ENCODE measurements at regions not wholly inside any gene's neighbourhood (a gene's known extent, or its start where the extent isn't known, plus 50 kb on each side); places are given as distances from the start of the nearest gene placed in this dataset.
"Not testable (repeated sequence)": the region's sequence is repeated elsewhere in the genome, so short reads cannot be mapped to it uniquely, and the experiment has no call there.

DNA sequence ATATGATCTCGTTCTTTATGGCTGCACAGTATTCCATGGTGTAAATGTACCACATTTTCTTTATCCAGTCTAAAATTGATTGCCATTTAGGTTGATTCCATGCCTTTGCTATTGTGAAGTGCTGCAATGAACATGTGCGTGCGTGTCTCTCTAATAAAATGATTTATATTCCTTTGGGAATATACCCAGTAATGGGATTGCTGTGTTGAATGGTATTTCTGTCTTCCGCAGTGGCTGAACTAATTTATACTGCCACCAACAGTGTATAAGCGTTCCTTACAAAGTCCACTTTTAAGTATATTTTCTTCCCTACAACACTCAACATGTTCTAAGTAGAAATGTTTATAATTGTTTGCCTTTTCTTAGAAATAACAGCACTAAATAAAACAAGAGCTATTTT, 521.9 kb downstream of the DTWD2 start:
- DNase-seq = no peak

DNA sequence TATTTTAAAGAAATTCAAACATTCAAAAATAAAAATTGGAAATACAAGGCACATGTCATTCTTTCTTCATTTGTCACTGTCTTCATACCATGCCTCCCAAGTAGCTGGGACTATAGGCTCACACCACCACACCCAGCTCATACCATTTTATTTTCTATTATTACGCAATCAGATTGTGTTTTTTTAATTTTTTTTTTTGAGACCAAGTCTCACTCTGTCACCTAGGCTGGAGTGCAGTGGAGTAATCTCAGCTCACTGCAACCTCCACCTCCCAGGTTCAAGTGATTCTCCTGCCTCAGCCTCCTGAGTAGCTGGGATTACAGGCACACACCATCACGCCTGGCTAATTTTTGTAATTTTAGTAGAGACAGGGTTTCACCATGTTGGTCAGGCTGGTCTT, 526.1 kb downstream of the DTWD2 start:
- not testable (repeated sequence) for DNase-seq

DNA sequence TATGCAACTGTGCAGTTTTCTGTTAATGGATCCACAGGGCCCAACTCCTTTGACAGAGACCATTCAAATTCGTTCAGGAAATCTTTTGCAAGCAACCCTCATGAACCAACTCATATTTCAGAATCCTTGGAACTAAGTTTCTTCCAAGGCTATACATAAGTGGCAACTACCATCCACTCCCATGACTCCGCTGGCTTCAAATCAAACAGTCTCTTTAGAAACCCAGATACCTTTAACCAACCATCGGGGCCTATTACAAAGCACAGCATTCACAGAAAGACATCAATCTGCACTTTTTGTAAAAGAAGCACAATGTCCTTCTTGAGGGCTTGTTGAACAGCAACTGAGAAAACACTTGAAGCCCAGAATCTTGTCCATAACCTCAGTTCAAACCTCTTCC, 526.9 kb downstream of the DTWD2 start:
- DNase-seq = no peak

DNA sequence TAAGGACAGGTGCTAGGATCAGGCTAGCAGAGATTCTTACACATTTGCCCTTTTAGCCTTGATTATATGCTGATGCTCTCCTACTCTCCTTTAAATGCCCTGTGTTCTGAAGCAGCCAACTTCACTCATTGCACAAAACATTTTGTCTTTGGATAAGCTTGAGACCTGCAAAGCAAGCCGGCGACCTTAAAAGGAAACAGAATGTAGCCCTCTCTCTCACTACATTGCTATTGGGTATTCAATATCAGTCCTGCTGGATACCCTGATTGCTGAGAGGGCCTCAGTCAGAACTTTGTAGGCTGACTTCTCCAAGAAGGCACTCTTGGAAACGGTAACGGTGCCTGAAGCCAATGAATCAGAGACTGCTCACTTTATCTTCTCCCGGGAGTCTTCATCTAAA, 528.9 kb downstream of the DTWD2 start:
- DNase-seq = no peak

DNA sequence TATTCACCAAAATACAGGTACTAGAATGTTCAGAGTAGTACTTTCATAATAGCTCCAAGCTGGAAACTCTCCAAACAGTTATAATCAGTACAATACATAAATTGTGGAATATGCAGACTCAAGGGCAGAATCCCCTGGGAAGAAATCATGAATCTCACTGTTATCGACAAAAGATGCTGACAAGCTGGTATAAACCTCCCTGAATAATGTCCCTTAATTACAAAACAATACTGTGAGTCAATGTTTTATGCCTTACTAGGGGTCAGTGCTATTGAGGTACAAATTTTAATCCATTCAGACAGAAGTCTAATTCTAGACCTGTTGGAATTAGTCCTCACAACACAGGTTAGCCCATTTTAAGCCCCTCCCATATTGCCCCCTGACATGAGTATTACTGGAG, 532.3 kb downstream of the DTWD2 start:
- no peak for DNase-seq

DNA sequence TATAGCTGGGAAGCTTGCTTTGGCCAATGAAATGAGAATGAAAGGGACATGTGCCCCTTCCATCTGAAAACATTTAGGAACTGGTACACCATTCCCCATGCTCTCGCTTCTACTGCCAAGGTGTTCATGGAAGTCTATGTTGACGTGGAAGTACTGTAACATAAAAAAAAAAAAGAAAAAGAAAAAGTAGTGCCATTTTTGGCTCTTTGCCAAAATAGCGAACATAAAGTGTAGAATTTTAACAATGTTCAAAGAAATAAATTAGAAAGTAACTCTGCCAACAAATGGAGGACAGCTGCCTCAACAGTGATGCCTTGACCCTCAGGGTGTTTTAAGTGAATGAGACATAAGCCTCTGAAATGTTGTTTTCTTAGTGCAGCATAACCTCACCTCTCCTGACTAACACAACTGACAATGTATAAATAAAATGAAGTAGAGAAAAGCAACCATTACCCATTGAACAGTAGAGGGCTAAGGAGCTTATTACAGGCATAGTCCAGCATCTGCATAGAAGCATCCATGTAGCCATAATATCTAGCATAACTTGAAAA, 536.6 kb downstream of the DTWD2 start:
- no peak for DNase-seq

DNA sequence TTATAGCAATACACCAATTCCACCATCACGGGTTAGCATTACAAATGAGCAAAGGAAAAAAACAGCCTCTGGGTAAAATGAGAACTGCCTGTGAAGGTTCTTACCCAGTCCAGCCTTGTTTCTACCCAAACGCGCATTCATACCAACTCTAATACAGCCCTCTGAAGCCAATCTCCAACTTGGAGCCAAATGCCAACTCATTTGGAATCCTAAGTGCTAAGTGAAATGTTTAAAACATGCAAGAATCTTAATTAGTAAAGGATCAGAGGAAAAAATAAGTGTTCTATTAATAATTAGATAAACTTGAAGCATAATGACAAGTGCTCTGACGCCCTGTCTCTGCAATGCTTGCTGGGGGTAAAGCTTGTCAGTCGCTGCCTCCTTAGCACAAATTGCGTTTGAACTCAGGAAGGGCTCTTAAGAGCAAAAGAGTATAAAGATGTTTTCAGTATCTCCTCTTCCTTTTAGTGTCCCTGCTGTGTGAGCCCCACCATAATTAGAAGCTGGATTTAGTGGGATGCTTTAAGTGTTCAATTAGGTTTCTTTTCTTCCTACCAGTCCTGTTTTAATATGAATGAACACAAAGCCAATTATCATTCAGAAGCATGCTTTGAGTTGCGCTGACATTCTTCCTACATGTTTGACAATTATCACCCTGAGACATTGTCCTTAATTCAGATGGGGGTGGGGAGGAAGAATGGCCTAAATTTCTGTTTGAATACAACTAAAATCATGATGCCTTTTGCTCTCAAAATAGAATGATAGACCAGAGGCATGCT, 537.6 kb downstream of the DTWD2 start:
- DNase-seq = no peak

DNA sequence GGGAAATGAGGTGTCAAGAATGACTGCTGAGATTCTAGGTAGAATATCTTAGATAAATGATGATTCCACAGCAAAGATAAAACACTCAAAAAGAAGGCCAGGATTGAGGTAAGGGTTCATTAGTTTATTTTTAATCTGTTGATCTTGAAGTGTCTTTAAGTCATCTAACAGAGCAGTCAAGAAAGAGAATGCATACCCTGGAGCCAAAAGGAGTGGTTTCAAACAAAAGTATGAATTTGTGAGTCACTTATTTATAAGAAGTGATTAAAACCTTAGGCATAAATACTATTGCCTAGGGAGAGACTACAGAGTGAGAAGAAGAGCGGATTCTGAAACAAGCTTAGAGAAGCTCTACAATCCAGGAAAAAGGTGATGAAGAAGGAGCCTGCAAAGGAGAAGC, 541.0 kb downstream of the DTWD2 start:
- no peak for DNase-seq

DNA sequence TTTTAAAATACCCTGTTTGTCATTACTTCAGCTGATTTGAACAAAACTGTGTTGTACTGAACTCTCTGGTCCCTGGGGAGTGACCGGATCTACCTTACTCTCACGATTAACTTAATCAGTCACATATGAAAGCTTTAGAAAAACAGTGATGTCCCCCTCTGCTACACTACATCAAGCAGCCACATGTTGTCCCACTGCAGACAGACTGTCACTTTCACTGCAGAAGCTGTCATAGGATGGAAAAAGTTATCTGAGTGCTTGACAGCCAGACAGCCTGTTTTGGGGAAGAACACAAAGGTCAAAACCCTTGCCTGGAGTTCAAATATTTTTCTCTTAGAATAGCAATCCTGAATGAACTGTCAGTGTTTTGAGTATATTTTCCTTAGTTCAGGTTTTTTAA, 546.4 kb downstream of the DTWD2 start:
- DNase-seq = no peak

DNA sequence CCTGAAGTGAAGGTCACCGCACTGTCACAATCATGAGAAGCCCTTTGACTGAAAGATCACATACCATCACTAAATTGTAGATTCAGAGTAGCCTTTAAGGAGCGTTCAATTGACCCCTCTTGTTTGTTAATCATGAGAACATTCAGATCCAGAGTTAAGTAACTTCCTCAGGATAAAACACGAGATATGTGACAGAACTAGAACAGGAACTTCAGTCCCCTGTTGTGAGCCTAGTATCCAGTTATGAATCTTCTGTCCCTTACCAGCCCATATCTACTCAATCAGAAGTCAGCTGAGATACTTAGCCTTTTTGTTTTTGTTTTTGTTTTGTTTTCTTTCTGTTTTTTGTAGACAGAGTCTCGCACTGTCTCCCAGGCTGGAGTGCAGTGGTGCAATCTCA, 547.3 kb downstream of the DTWD2 start:
- no peak for DNase-seq

DNA sequence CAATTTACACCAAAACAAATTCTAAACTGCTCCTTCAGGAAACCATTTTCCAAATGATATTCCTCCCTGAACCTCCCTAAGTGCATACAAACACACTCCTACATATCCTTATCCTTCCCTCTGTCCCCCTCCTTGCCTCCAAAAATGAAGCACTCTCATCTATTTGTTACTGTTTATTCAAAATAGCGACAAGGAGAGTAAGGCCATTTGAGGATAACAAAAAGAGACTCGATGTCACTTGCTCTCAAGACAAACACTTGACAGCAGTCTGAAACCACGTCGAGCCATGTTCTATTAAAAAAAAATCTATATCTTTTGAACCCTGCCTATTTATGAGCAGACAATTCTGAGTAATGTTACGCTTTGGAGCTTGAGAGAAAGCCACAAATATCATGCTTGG, 547.9 kb downstream of the DTWD2 start:
- no peak for DNase-seq

DNA sequence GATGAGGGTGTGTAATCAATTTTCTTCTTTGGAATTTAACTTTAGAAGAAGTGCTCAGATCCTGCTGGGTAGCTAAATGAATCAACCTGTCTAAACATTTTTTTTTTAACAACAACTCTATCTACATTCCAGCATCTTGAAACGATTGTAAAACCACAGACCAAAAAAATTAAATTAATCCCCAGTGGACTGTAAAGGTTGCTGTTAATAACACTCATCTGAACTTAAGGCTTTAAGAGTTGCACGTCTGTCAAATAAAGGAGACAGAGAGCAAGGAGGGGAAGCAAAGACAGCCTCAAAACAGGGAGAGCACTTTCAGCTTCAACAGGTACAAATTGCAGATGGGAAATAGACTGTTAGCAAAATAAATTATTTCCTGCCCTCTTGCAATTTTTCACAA, 548.5 kb downstream of the DTWD2 start:
- DNase-seq = no peak

DNA sequence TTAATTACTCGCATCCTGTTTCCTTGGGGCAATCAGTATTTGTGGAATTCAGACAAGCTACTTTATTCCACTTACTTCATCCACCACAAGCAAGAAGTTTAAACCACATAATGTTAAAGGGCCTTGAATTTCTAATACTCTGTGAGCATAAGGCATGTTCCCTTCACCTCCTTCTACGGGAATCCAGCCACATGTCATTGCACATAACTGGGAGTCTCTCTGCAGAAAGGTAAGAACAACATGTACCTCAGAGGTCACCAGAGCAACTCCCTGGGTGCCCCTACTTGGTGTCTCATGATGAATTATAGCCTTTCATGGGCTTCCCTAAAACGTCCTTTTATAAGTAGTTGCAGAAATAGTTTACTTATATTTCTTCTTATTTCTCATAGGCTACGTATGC, 553.2 kb downstream of the DTWD2 start:
- DNase-seq = no peak

DNA sequence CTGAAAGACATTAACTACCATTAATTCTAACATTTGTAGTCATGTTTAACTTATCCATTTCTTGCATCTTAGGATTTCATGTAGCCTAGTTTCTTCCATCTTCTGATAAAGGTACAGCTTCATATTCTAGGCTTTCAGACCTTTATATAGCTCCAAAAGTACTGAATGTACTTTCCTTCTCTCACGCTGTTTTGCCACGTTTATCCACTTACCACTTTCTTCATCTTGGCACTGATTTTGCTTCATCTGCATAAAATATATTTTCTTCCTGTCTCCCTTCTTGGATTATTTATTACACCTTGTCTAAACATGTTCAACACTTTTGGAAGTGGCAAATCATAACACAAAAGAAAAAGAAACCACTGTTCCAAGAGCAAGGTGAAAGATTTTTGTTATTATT, 553.8 kb downstream of the DTWD2 start:
- no peak for DNase-seq

DNA sequence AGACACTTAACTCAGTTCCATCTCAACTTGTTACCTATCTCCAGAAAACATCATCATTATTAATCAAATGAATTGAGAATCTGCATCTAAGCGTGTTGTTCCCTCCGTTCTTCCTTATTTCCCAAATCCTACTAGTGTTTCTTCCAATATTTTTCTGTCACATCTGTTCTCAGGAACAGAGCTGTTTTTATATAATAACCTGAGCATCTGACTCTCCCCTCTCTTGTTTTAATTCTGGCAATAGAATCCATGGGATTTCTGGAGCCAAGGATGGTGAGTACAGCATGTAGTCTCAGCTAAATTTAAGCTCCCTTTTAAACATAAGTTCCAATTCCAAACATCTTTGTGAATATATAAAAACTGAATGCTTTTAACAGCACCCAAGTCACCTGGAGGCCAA, 558.3 kb downstream of the DTWD2 start:
- no peak for DNase-seq

DNA sequence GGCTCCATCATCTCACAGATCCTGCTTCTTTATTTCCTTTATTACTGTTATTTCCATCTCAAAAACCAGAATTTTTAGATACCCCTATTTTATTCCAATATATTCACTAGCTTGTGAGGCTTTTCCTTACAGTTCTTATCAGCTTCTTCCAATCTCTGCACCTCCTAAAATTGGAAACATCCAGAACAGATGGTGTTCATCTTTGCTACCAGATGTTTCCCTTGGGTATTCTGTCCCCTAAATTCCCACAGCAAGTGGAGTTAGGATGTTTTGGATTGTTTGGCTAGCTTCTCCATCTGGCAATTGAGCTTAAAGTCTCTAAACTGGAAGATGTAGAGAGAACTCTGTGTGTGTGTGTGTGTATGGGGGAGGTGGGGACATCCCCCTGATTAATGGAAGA, 580.4 kb downstream of the DTWD2 start:
- DNase-seq = no peak

DNA sequence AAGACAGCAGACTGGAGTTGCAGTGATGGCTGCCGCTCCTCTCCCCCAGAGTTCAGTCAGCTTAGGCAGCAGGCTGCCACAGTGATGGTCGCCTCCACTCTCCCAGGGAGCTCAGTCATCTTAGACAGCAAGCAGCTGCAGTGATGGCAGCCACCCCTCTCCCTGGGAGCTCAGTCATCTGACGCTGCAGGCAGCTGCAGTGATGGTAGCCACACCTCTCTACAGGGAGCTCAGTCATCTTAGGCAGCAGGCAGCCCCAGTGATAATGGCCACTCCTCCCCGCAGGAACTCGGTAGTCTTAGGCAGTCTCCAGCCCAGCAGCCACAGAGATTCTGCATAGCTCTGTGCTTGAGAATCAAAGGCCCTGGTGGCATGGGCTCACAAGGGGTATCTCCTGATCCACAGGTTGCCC, 582.7 kb downstream of the DTWD2 start:
- DNase-seq = no peak

DNA sequence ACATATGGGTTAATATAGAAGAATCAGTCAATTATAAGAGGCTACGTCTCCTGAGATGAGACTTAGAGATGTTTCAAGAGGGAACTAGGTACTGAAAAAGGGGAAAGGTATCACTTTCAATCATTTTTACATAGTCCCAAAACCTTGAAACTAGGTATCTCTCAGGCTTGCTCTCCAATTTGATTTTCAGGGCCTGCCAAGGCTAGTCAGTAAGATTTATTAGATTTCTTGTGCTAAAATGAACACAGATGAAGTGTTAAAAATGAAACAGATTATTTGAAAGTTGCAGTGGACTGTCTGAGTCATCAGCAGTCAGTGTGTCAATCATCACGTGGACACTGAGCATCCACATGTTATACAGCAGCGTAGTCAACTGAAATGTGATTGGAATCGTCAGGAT, 591.1 kb downstream of the DTWD2 start:
- no peak for DNase-seq

DNA sequence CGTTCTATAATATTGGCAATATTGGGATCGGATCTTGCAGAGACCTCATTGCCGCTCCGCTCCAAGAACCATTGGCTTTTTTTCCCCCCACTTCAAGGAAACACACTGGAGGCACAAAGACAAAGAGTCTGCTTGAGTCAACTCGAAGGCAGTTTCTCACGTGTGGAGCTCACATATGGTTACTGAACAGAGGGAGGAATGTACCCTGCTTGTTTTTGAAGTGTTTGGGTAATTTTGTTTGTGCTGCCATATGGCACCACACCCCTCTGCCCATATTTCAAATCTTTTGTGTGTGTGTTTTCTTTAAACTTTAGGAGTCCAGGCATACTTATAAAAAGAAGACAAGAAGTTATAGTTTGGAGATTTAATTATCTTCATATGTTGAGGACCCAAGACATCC, 595.9 kb downstream of the DTWD2 start:
- DNase-seq = no peak

DNA sequence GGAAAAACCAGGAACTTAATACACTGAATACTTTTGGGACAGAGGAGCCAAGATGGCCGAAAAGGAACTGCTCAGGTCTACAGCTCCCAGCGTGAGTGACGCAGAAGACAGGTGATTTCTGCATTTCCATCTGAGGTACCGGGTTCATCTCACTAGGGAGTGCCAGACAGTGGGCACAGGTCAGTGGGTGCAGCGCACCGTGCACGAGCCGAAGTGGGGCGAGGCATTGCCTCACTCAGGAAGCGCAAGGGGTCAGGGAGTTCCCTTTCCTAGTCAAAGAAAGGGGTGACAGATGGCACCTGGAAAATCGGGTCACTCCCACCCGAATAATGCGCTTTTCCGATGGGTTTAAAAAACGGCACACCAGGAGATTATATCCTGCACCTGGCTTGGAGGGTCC, 605.4 kb downstream of the DTWD2 start:
- DNase-seq = not testable (repeated sequence)

DNA sequence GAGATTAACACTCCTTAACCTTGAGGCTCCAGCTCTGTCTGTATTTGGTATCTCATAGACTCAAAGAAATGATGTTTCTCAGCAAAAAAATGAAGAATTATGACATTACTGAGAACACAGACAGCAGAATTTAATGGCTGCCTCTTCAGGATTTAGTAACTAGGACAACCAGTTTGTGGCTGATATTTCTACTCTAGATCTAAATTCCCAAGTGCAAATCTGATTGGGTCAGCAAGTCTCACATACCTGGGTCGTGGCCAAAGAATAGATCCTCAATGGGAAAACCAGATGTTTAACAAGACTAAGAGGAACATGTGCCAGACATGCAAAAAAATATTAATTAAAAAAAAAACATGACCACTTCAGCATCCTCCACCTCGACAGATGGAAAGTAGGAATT, 608.9 kb downstream of the DTWD2 start:
- DNase-seq = no peak

DNA sequence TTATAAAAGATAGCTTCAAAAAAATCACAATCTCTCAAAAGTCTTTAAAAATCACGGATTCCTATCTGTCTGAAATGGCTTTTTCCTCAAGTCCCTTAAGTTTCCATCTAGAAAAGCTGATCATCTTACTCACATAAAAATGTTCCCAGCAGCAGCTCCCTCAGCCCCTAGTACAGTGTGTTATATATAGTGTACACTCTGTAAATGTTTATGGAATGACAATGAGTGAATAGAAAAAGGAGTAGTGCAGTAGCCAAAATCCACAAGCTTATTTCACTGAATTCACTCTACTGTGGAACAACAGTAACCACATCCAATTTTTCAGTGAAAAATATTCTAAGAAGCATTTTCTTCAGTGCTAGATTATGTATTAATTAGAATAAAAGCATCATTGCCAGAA, 609.4 kb downstream of the DTWD2 start:
- no peak for DNase-seq

DNA sequence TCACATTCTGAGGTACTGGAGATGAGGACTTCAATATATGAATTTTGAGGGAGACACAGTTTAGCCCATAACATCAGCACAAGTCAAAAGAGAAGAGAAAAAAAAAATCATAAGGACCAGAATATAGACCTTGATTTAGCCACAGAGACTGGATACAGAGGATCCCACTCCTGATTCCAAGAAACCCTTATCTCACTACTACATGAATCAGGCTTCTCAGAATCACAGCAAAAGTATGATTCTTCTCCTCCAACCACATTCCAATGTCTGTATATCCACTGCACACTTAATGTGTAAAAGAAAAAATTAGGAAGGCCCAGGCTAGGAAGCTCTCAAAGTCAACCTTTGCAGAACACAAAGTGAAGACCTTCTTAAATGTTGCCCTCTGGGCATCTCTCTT, 610.9 kb downstream of the DTWD2 start:
- no peak for DNase-seq

DNA sequence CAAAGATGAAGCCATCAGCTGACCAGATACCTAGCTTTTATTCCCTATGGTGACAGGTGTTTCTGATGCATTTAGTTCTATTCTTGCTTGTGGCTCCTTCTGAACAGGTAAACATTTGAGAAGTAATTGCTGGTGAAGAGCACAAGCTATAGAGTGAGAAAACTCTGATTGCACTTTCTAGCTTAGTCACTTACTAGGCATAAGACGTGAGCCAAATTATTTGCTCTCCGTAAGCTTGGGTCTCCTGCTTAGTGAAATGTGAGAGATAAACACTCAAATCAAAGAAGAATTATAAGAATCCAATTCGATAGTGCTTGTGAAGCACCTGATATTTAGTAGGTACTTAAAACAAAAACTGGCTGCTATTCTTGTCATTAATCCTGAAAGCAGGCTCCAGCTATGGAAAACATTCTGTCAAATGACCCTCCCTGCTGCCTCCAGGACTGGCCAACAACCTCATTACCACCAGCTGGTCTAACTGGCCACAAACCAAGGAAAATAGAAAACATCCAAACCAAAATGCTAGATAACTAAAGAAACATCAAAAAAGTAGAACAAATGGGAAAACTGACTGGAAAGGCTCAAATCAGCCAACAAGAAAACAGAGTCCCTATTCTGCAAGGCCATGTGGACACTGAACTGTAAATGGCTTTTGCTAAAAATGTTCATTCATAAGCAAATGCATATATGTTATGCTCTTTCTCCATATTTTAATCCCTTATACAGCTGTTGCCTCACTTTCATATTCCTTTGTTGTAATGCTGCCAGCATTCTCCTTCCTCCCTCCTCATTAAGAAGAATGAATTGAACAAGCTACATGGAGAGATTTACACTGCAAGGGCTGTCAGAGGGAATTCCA, 616.1 kb downstream of the DTWD2 start:
- DNase-seq = no peak

Data from stimulated activated naive CD4-positive, alpha-beta T cell (primary cell).